ENCODE measurements at regions not wholly inside any gene's neighbourhood (a gene's known extent, or its start where the extent isn't known, plus 50 kb on each side); places are given as distances from the start of the nearest gene placed in this dataset.
"Not testable (repeated sequence)": the region's sequence is repeated elsewhere in the genome, so short reads cannot be mapped to it uniquely, and the experiment has no call there.

- Histone ChIP-seq H3K79me2 (ENCODE audit: control insufficient read depth, low read length) (no peaks in the 10 kb centered on the region), H3K27ac (ENCODE audit: low read depth, low read length) (no peak overlapping the region), H4K20me1 (ENCODE audit: control insufficient read depth, insufficient read depth, low read depth, low read length) (no peaks in the 10 kb centered on the region), H3K9me2 (replicated peaks; ENCODE audit: control insufficient read depth, low read length) (no peaks in the 10 kb centered on the region), H3K36me3 (ENCODE audit: control insufficient read depth, low read length) (no peaks in the 10 kb centered on the region), H3F3A (ENCODE audit: control insufficient read depth, insufficient read depth) (no peaks in the 10 kb centered on the region), H3K9me3 (ENCODE audit: control insufficient read depth, insufficient read depth, low read length) (no peaks in the 10 kb centered on the region), H3K27me3 (ENCODE audit: control insufficient read depth, low read length) (no peaks in the 10 kb centered on the region), H3K4me2 (ENCODE audit: low read length) (no peak overlapping the region), H3K4me3 (ENCODE audit: low read length) (no peak overlapping the region), H3K4me1 (ENCODE audit: control insufficient read depth, low read length) (no peaks in the 10 kb centered on the region)
- TF ChIP-seq EZH2phosphoT487 (IDR thresholded peaks at IDR 0.05; ENCODE audit: borderline replicate concordance, low read length) (no peak), CTCF (IDR thresholded peaks at IDR 0.05; ENCODE audit: low read depth, low read length, poor library complexity, severe bottlenecking) (no peak)
Measured at GRCh38 chr21:35713914-35714313, 346.4 kb downstream of the SETD4 start.

- H4K20me1 ChIP-seq (ENCODE audit: control insufficient read depth, insufficient read depth, low read depth, low read length), result no peaks in the 10 kb centered on the region
- no peak overlapping the region for H3K4me2 ChIP-seq (ENCODE audit: low read length)
- no peaks in the 10 kb centered on the region for H3K9me3 ChIP-seq (ENCODE audit: control insufficient read depth, insufficient read depth, low read length)
- no peaks in the 10 kb centered on the region for H3K79me2 ChIP-seq (ENCODE audit: control insufficient read depth, low read length)
- no peak overlapping the region for H3K4me3 ChIP-seq (ENCODE audit: low read length)
- H3K27ac ChIP-seq (ENCODE audit: low read depth, low read length), result no peak overlapping the region
- no peaks in the 10 kb centered on the region for H3F3A ChIP-seq (ENCODE audit: control insufficient read depth, insufficient read depth)
- H3K4me1 ChIP-seq (ENCODE audit: control insufficient read depth, low read length), result no peaks in the 10 kb centered on the region
- no peaks in the 10 kb centered on the region for H3K36me3 ChIP-seq (ENCODE audit: control insufficient read depth, low read length)
- no peak for TF ChIP-seq CTCF (IDR thresholded peaks at IDR 0.05; ENCODE audit: low read depth, low read length, poor library complexity, severe bottlenecking)
- TF ChIP-seq EZH2phosphoT487 (IDR thresholded peaks at IDR 0.05; ENCODE audit: borderline replicate concordance, low read length), result no peak
- H3K9me2 ChIP-seq (replicated peaks; ENCODE audit: control insufficient read depth, low read length), result no peaks in the 10 kb centered on the region
- no peaks in the 10 kb centered on the region for H3K27me3 ChIP-seq (ENCODE audit: control insufficient read depth, low read length)
Measured at GRCh38 chr21:35711661-35712060, 348.7 kb downstream of the SETD4 start.

- no peaks in the 10 kb centered on the region for H3K36me3 ChIP-seq (ENCODE audit: control insufficient read depth, low read length)
Measured at GRCh38 chr21:35711213-35711612, 349.1 kb downstream of the SETD4 start.

GRCh38 chr21:35709990-35710389 is 350.3 kb downstream of the SETD4 start:
- not testable (repeated sequence) for H3K79me2 ChIP-seq (ENCODE audit: control insufficient read depth, low read length); H3K4me2 ChIP-seq (ENCODE audit: low read length); H4K20me1 ChIP-seq (ENCODE audit: control insufficient read depth, insufficient read depth, low read depth, low read length); H3K9me3 ChIP-seq (ENCODE audit: control insufficient read depth, insufficient read depth, low read length); H3K4me3 ChIP-seq (ENCODE audit: low read length); H3K9me2 ChIP-seq (replicated peaks; ENCODE audit: control insufficient read depth, low read length); H3K27me3 ChIP-seq (ENCODE audit: control insufficient read depth, low read length); H3K4me1 ChIP-seq (ENCODE audit: control insufficient read depth, low read length); H3K27ac ChIP-seq (ENCODE audit: low read depth, low read length); H3F3A ChIP-seq (ENCODE audit: control insufficient read depth, insufficient read depth); H3K36me3 ChIP-seq (ENCODE audit: control insufficient read depth, low read length)

More at GRCh38 chr21:35711213-35711612, 349.1 kb downstream of the SETD4 start:
- Histone ChIP-seq H3K79me2 (ENCODE audit: control insufficient read depth, low read length) (no peaks in the 10 kb centered on the region), H4K20me1 (ENCODE audit: control insufficient read depth, insufficient read depth, low read depth, low read length) (no peaks in the 10 kb centered on the region), H3F3A (ENCODE audit: control insufficient read depth, insufficient read depth) (no peaks in the 10 kb centered on the region), H3K9me2 (replicated peaks; ENCODE audit: control insufficient read depth, low read length) (no peaks in the 10 kb centered on the region), H3K27ac (ENCODE audit: low read depth, low read length) (no peak overlapping the region), H3K4me3 (ENCODE audit: low read length) (no peak overlapping the region), H3K4me2 (ENCODE audit: low read length) (no peak overlapping the region), H3K27me3 (ENCODE audit: control insufficient read depth, low read length) (no peaks in the 10 kb centered on the region), H3K4me1 (ENCODE audit: control insufficient read depth, low read length) (no peaks in the 10 kb centered on the region), H3K9me3 (ENCODE audit: control insufficient read depth, insufficient read depth, low read length) (no peaks in the 10 kb centered on the region)
- no peak for TF ChIP-seq CTCF (IDR thresholded peaks at IDR 0.05; ENCODE audit: low read depth, low read length, poor library complexity, severe bottlenecking)
- no peak for TF ChIP-seq EZH2phosphoT487 (IDR thresholded peaks at IDR 0.05; ENCODE audit: borderline replicate concordance, low read length)

All from DOHH2 (cell line).